IMR-90 (cell line): ENCODE measurements at regions not wholly inside any gene's neighbourhood (a gene's known extent, or its start where the extent isn't known, plus 50 kb on each side); places are given as distances from the start of the nearest gene placed in this dataset.

Source experiments
- ATAC-seq: fragments of 200-7000 bp; cut with Tn5 transposase; 2 replicates; pipeline ENCODE4 v1.9.1; 2020; ENCODE audit warnings: low read depth, mild to moderate bottlenecking, moderate library complexity
- BruUV-seq: library from RNA; stranded (reverse); fragments of 400-500 nt; replicated peaks from 2 replicates; lab custom pipeline; 2021; lab: Mats Ljungman, UMichigan
- CTCF ChIA-PET: fragments of 300-600 bp; formaldehyde crosslinking; extraction: SDS; loops from one replicate; lab custom pipeline; 2021; ENCODE audit warnings: antibody characterized with exemption; lab: Yijun Ruan, JAX
- POLR2A ChIA-PET: fragments of 300-600 bp; sonication (Branson Sonifier 250); formaldehyde crosslinking; loops from one replicate; lab custom pipeline; 2022; ENCODE audit warnings: antibody characterized with exemption; ENCODE audit not compliant: unreplicated experiment; lab: Charles Lee
- DNase-seq: peaks from one replicate; pipeline ENCODE4 v3.0.0; 2013
- H2AFZ ChIP-seq: replicated peaks from 2 replicates; pipeline ENCODE3; 2013; ENCODE audit warnings: low read length, mild to moderate bottlenecking; ENCODE audit not compliant: poor library complexity
- H2AK5ac ChIP-seq: 2 replicates; pipeline ENCODE4 v1.6.1; 2013; ENCODE audit warnings: low read depth, low read length, inconsistent platforms
- H2AK9ac ChIP-seq: replicated peaks from 2 replicates; pipeline ENCODE3; 2013; ENCODE audit warnings: mild to moderate bottlenecking, low read depth, low read length, moderate library complexity; ENCODE audit not compliant: poor library complexity
- H2BK120ac ChIP-seq: 2 replicates; pipeline ENCODE4 v1.6.1; 2013; ENCODE audit warnings: low read depth, low read length, inconsistent platforms
- H2BK15ac ChIP-seq: 3 replicates; pipeline ENCODE4 v1.6.1; 2013; ENCODE audit warnings: low read depth, low read length, inconsistent platforms
- H2BK20ac ChIP-seq: 2 replicates; pipeline ENCODE4 v1.6.1; 2013; ENCODE audit warnings: low read depth, mild to moderate bottlenecking, inconsistent platforms, low read length, moderate library complexity
- H2BK5ac ChIP-seq: 2 replicates; pipeline ENCODE4 v1.6.1; 2013; ENCODE audit warnings: mild to moderate bottlenecking, low read depth, low read length, inconsistent platforms; ENCODE audit not compliant: poor library complexity, severe bottlenecking
- H3K14ac ChIP-seq: replicated peaks from 2 replicates; pipeline ENCODE4 v1.6.1; 2013; ENCODE audit warnings: low read depth, low read length, inconsistent platforms
- H3K18ac ChIP-seq: 2 replicates; pipeline ENCODE4 v1.6.1; 2013; ENCODE audit warnings: low read depth, low read length, control low read depth
- H3K23ac ChIP-seq: 2 replicates; pipeline ENCODE4 v1.6.1; 2013; ENCODE audit warnings: low read depth, low read length, inconsistent platforms
- H3K27ac ChIP-seq: 2 replicates; pipeline ENCODE4 v1.5.1; 2013; ENCODE audit warnings: mild to moderate bottlenecking, control low read depth, low read length; ENCODE audit not compliant: insufficient read depth
- H3K27me3 ChIP-seq: 2 replicates; pipeline ENCODE4 v1.6.1; 2013; ENCODE audit warnings: low read length; ENCODE audit not compliant: control insufficient read depth, insufficient read depth
- H3K36me3 ChIP-seq: 2 replicates; pipeline ENCODE4 v1.6.1; 2013; ENCODE audit warnings: low read length, mixed read lengths; ENCODE audit not compliant: control insufficient read depth, insufficient read depth
- H3K4ac ChIP-seq: 2 replicates; pipeline ENCODE4 v1.6.1; 2013; ENCODE audit warnings: low read depth, low read length, inconsistent platforms
- H3K4me1 ChIP-seq: 2 replicates; pipeline ENCODE4 v1.6.1; 2013; ENCODE audit warnings: low read length, mixed read lengths; ENCODE audit not compliant: control insufficient read depth, insufficient read depth
- H3K4me2 ChIP-seq: 2 replicates; pipeline ENCODE4 v1.6.1; 2013; ENCODE audit warnings: low read depth, mild to moderate bottlenecking, control low read depth, low read length, moderate library complexity
- H3K4me3 ChIP-seq: 2 replicates; pipeline ENCODE4 v1.5.1; 2013; ENCODE audit warnings: low read depth, mild to moderate bottlenecking, control low read depth, low read length, moderate library complexity; ENCODE audit not compliant: insufficient read depth
- H3K56ac ChIP-seq: 2 replicates; pipeline ENCODE4 v1.6.1; 2013; ENCODE audit warnings: low read length, inconsistent platforms; ENCODE audit not compliant: insufficient read depth; ENCODE audit errors: extremely low read depth
- H3K79me1 ChIP-seq, 2 experiments: 2 replicates each; pipeline ENCODE4 v1.6.1; 2013; ENCODE audit warnings: low read length in 2 of 2, inconsistent platforms in 1 of 2, low read depth in 1 of 2
- H3K9ac ChIP-seq: 2 replicates; pipeline ENCODE4 v1.6.1; 2013; ENCODE audit warnings: low read depth, low read length, control low read depth
- H3K9me1 ChIP-seq: 2 replicates; pipeline ENCODE4 v1.6.1; 2013; ENCODE audit warnings: low read length, inconsistent platforms; ENCODE audit not compliant: insufficient read depth
- H3K9me3 ChIP-seq: 2 replicates; pipeline ENCODE4 v1.6.1; 2013; ENCODE audit warnings: low read length; ENCODE audit not compliant: control insufficient read depth, insufficient read depth
- H4K20me1 ChIP-seq: 2 replicates; pipeline ENCODE4 v1.6.1; 2013; ENCODE audit warnings: low read length, inconsistent platforms; ENCODE audit not compliant: insufficient read depth
- H4K5ac ChIP-seq: 2 replicates; pipeline ENCODE4 v1.6.1; 2013; ENCODE audit warnings: mild to moderate bottlenecking, low read depth, low read length, control low read depth
- H4K8ac ChIP-seq, 2 experiments: 2 replicates each; pipeline ENCODE4 v1.6.1; 2013; ENCODE audit warnings: low read depth in 2 of 2, low read length in 2 of 2, control low read depth in 1 of 2, inconsistent platforms in 1 of 2
- H4K91ac ChIP-seq: 2 replicates; pipeline ENCODE4 v1.6.1; 2013; ENCODE audit warnings: low read depth, low read length, inconsistent platforms; ENCODE audit not compliant: insufficient read depth
- CTCF ChIP-seq: conservative IDR thresholded peaks from 2 replicates; pipeline ENCODE4 v1.5.1; 2012; ENCODE audit warnings: mild to moderate bottlenecking, low read depth, low read length, improper control_type of control experiment
- FOS ChIP-seq: fragments of 150-350 bp; IDR thresholded peaks from 2 replicates; pipeline ENCODE4 v1.6.1; 2016; ENCODE audit warnings: low read depth, low read length
- MAFK ChIP-seq: IDR thresholded peaks from 2 replicates; pipeline ENCODE4 v1.6.1; 2012; ENCODE audit warnings: low read depth, low read length, improper control_type of control experiment
- MXI1 ChIP-seq: IDR thresholded peaks from 2 replicates; pipeline ENCODE4 v1.6.1; 2012; ENCODE audit warnings: low read depth, mild to moderate bottlenecking, low read length, moderate library complexity, borderline replicate concordance
- NFE2L2 ChIP-seq: fragments of 150-350 bp; IDR thresholded peaks from 2 replicates; pipeline ENCODE4 v1.6.1; 2016; ENCODE audit warnings: low read depth, mild to moderate bottlenecking, low read length
- RAD21 ChIP-seq: IDR thresholded peaks from 2 replicates; pipeline ENCODE4 v1.6.1; 2012; ENCODE audit warnings: low read length, improper control_type of control experiment
- RCOR1 ChIP-seq: IDR thresholded peaks from 2 replicates; pipeline ENCODE4 v1.6.1; 2012; ENCODE audit warnings: mild to moderate bottlenecking, low read length, improper control_type of control experiment; ENCODE audit not compliant: insufficient replicate concordance
- USF2 ChIP-seq: fragments of 150-350 bp; IDR thresholded peaks from 2 replicates; pipeline ENCODE4 v1.6.1; 2017; ENCODE audit warnings: mild to moderate bottlenecking, antibody characterized with exemption, low read length, low read depth
- WGBS, 2 experiments: methylation state at CpG; one replicate each; pipeline versions ENCODE4 v1.1.5 to v1.1.7; 2013; ENCODE audit warnings: missing lambda C conversion rate in 2 of 2; ENCODE audit not compliant: insufficient read length in 1 of 2; ENCODE audit errors: extremely low coverage in 2 of 2; 5-methylcytosine and 5-hydroxymethylcytosine counted together
- dilution Hi-C: fragments of 300-500 bp; cut with HindIII; formaldehyde crosslinking; loops from one replicate; pipeline ENCODE4 v1.14.3; 2018; ENCODE audit warnings: low sequenced_read_pairs; ENCODE audit not compliant: unreplicated experiment
- in situ Hi-C: fragments of 300-500 bp; cut with MboI; formaldehyde crosslinking; loops from 3 replicates; pipeline ENCODE4 v1.14.3; 2019; ENCODE audit warnings: low sequenced_read_pairs, inconsistent platforms, mixed read lengths
- intact Hi-C: fragments of 100-400 bp; cut with micrococcal nuclease; formaldehyde crosslinking; loops from 2 replicates; pipeline ENCODE4 v1.10.0; 2022

- POLR2A ChIA-PET: no interaction called here
- dilution Hi-C loops: no loop called here
Measured at GRCh38 chr19:34598217-34599155, 78.5 kb downstream of the SCGB2B2 start.

More at GRCh38 chr19:34598217-34599155, 78.5 kb downstream of the SCGB2B2 start:
- Histone ChIP-seq H3K18ac (no peak overlapping the region), H3K4me1 (no peaks in the 10 kb centered on the region), H4K91ac (no peak overlapping the region), H3K9me3 (no peaks in the 10 kb centered on the region; the same call in 1 of the 2 replicates), H4K5ac (no peak overlapping the region), H2BK15ac (no peak overlapping the region), H2AK9ac (no peak overlapping the region), H3K9me1 (no peaks in the 10 kb centered on the region), H2AK5ac (no peak overlapping the region), H3K23ac (no peak overlapping the region), H3K4ac (no peak overlapping the region), H2BK120ac (no peak overlapping the region), H3K4me2 (no peak overlapping the region), H3K79me1 (no peaks in the 10 kb centered on the region), H3K14ac (no peak overlapping the region), H3K27me3 (no peaks in the 10 kb centered on the region), H2BK20ac (no peak overlapping the region), H2BK5ac (no peak overlapping the region), H3K36me3 (no peaks in the 10 kb centered on the region), H3K4me3 (no peak overlapping the region), H4K20me1 (no peaks in the 10 kb centered on the region), H3K27ac (no peak overlapping the region), H3K9ac (no peak overlapping the region), H4K8ac (no peak overlapping the region), H3K56ac (no peak overlapping the region), H2AFZ (no peak overlapping the region)
- in situ Hi-C loops (no loop called here), intact Hi-C loops (no loop called here)
- DNase-seq (no peak), ATAC-seq (no peak)
- CTCF ChIA-PET: no interaction called here
- no TSS peak for BruUV-seq
- TF ChIP-seq FOS (no peak), NFE2L2 (no peak), MAFK (no peak), CTCF (no peak), RAD21 (no peak), USF2 (no peak), MXI1 (no peak), RCOR1 (no peak)
- 60% methylated on average over 1 of the region's 9 CpGs; no CpG with 5 or more reads in 1 of the 2 experiments for WGBS, 2 experiments
